ENCODE measurements at regions not wholly inside any gene's neighbourhood (a gene's known extent, or its start where the extent isn't known, plus 50 kb on each side); places are given as distances from the start of the nearest gene placed in this dataset.
A peak's percentile ranks its signal among the peaks of the same experiment; 100 is the strongest.

GRCh38 chr11:19349340-19350025 lies 108.7 kb upstream of the E2F8 start:
- H3K4me1 ChIP-seq: peaks cover 0 to 19% (median 7%) of the 10 kb centered on the region in 4 donors
- peaks cover 80% of the 10 kb centered on the region for H3K27me3 ChIP-seq
- intact Hi-C loops (cut with DNase I; ENCODE audit: low total_unique reads): no loop called here
- 63 to 89% methylated on average over 4 to 17 of the region's 17 CpGs for WGBS, 2 donors (ENCODE audit: low coverage in 1 of 2)
- in situ Hi-C loops (cut with MboI; ENCODE audit: low pct_ligation_motif_present in 1 of 4, low pct_unique_long_range_greater_than_20kb in 1 of 4, low sequenced_read_pairs in 3 of 4): no loop called here
- TF ChIP-seq CTCF (IDR thresholded peaks at IDR 0.05) (no peak), POLR2A (IDR thresholded peaks at IDR 0.05) (no peak), EP300 (IDR thresholded peaks at IDR 0.05; ENCODE audit: low read depth) (no peak), POLR2AphosphoS5 (IDR thresholded peaks at IDR 0.05) (no peak)
- H3K27ac ChIP-seq: no peak overlapping the region
- H3K9me3 ChIP-seq: no peaks in the 10 kb centered on the region
- no peak for DNase-seq
- H3K4me3 ChIP-seq: no peak overlapping the region
- no peaks in the 10 kb centered on the region for H3K36me3 ChIP-seq

- 72% methylated on average over 7 of the region's 7 CpGs; no CpG with 5 or more reads in 1 of the 2 donors for WGBS, 2 donors (ENCODE audit: low coverage in 1 of 2)
- Histone ChIP-seq H3K36me3 (no peaks in the 10 kb centered on the region), H3K27ac (no peak overlapping the region), H3K4me3 (no peak overlapping the region), H3K27me3 (peaks cover 83% of the 10 kb centered on the region), H3K4me1 (peaks cover 0 to 19% (median 7%) of the 10 kb centered on the region in 4 donors), H3K9me3 (no peaks in the 10 kb centered on the region)
- DNase-seq: no peak
- TF ChIP-seq EP300 (IDR thresholded peaks at IDR 0.05; ENCODE audit: low read depth) (no peak), POLR2AphosphoS5 (IDR thresholded peaks at IDR 0.05) (no peak), CTCF (IDR thresholded peaks at IDR 0.05) (no peak)
- intact Hi-C loops (cut with DNase I; ENCODE audit: low total_unique reads): no loop called here
- in situ Hi-C loops (cut with MboI; ENCODE audit: low pct_ligation_motif_present in 1 of 4, low pct_unique_long_range_greater_than_20kb in 1 of 4, low sequenced_read_pairs in 3 of 4): no loop called here
Measured at GRCh38 chr11:19347911-19348310, 107.2 kb upstream of the E2F8 start.

GRCh38 chr11:19345848-19346681 lies 105.3 kb upstream of the E2F8 start:
- in situ Hi-C loops (cut with MboI; ENCODE audit: low pct_ligation_motif_present in 1 of 4, low pct_unique_long_range_greater_than_20kb in 1 of 4, low sequenced_read_pairs in 3 of 4): no loop called here
- H3K27me3 ChIP-seq: peaks cover 88% of the 10 kb centered on the region
- H3K36me3 ChIP-seq: no peaks in the 10 kb centered on the region
- no peak for DNase-seq
- 8 to 25% methylated on average over 11 to 54 of the region's 54 CpGs for WGBS, 2 donors (ENCODE audit: low coverage in 1 of 2)
- H3K27ac ChIP-seq: no peak overlapping the region
- no peaks in the 10 kb centered on the region for H3K9me3 ChIP-seq
- intact Hi-C loops (cut with DNase I; ENCODE audit: low total_unique reads): no loop called here
- TF ChIP-seq POLR2AphosphoS5 (IDR thresholded peaks at IDR 0.05) (no peak), CTCF (IDR thresholded peaks at IDR 0.05) (no peak), POLR2A (IDR thresholded peaks at IDR 0.05) (no peak), EP300 (IDR thresholded peaks at IDR 0.05; ENCODE audit: low read depth) (no peak)
- H3K4me1 ChIP-seq: peaks cover 0 to 19% (median 7%) of the 10 kb centered on the region in 4 donors
- peak overlapping the region in 2 of 4 donors; percentile 5 to 39 for H3K4me3 ChIP-seq

GRCh38 chr11:19345519-19345847 lies 104.7 kb upstream of the E2F8 start:
- intact Hi-C loops (cut with DNase I; ENCODE audit: low total_unique reads) (no loop called here), in situ Hi-C loops (cut with MboI; ENCODE audit: low pct_ligation_motif_present in 1 of 4, low pct_unique_long_range_greater_than_20kb in 1 of 4, low sequenced_read_pairs in 3 of 4) (no loop called here)
- H3K27me3 ChIP-seq: peaks cover 89% of the 10 kb centered on the region
- H3K9me3 ChIP-seq: no peaks in the 10 kb centered on the region
- WGBS, 2 donors (ENCODE audit: low coverage in 1 of 2): 6% methylated on average over 5 of the region's 30 CpGs; no CpG with 5 or more reads in 1 of the 2 donors
- peaks cover 0 to 19% (median 7%) of the 10 kb centered on the region in 4 donors for H3K4me1 ChIP-seq
- TF ChIP-seq POLR2A (IDR thresholded peaks at IDR 0.05): no peak
- TF ChIP-seq POLR2AphosphoS5 (IDR thresholded peaks at IDR 0.05): no peak
- no peak for DNase-seq
- peak overlapping the region in 2 of 4 donors; percentile 5 to 39 for H3K4me3 ChIP-seq
- H3K27ac ChIP-seq: no peak overlapping the region
- no peaks in the 10 kb centered on the region for H3K36me3 ChIP-seq

All from transverse colon (tissue), 4 donors.